Muscle of leg (tissue), 3 donors: ENCODE measurements at regions not wholly inside any gene's neighbourhood (a gene's known extent, or its start where the extent isn't known, plus 50 kb on each side); places are given as distances from the start of the nearest gene placed in this dataset.
A peak's percentile ranks its signal among the peaks of the same experiment; 100 is the strongest.

Experiments
- DNase-seq: peaks from one replicate; pipeline ENCODE4 v3.0.0; 2013
- H3K27ac ChIP-seq: one replicate; pipeline ENCODE4 v1.5.1; 2013; ENCODE audit warnings: mild to moderate bottlenecking, low read length, control low read depth
- H3K27me3 ChIP-seq: one replicate; pipeline ENCODE4 v1.6.1; 2013; ENCODE audit warnings: low read length; ENCODE audit not compliant: control insufficient read depth, insufficient read depth
- H3K36me3 ChIP-seq: one replicate; pipeline ENCODE4 v1.6.1; 2013; ENCODE audit warnings: low read length; ENCODE audit not compliant: control insufficient read depth, insufficient read depth
- H3K4me1 ChIP-seq: one replicate; pipeline ENCODE4 v1.6.1; 2013; ENCODE audit warnings: low read length; ENCODE audit not compliant: control insufficient read depth, insufficient read depth
- H3K4me3 ChIP-seq: one replicate; pipeline ENCODE4 v1.5.1; 2013; ENCODE audit warnings: low read length, control low read depth
- H3K9me3 ChIP-seq: replicated peaks from 2 replicates; pipeline ENCODE4 v1.6.1; 2013; ENCODE audit warnings: low read depth, low read length; ENCODE audit not compliant: control insufficient read depth
- WGBS: methylation state at CpG from one replicate; pipeline ENCODE4 v1.1.5; 2013; ENCODE audit warnings: missing lambda C conversion rate; ENCODE audit not compliant: insufficient coverage; 5-methylcytosine and 5-hydroxymethylcytosine counted together

DNA sequence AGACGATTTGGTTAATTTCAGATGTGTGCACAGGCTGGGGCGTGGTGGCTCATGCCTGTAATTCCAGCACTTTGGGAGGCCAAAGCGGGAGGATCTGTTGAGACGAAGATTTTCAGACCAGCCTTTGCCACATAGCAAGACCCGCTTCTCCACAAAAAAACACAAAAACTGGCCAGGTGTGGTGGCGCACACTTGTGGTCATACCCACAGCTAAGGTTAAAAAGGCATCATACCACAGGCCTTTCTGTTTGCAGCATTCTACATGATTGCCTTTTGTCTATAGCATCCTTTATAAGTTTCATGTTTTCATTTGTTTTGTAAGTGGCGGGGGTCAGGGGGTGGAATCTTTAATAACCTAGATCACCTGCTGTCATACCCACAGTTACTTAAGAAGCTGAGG is 239.9 kb upstream of the NOX3 start:
- Histone ChIP-seq H3K36me3 (no peaks in the 10 kb centered on the region), H3K27me3 (no peaks in the 10 kb centered on the region), H3K9me3 (no peaks in the 10 kb centered on the region), H3K27ac (no peak overlapping the region), H3K4me3 (no peak overlapping the region), H3K4me1 (no peaks in the 10 kb centered on the region)
- WGBS = 91% methylated on average over 6 of the region's 7 CpGs
- DNase-seq = no peak

DNA sequence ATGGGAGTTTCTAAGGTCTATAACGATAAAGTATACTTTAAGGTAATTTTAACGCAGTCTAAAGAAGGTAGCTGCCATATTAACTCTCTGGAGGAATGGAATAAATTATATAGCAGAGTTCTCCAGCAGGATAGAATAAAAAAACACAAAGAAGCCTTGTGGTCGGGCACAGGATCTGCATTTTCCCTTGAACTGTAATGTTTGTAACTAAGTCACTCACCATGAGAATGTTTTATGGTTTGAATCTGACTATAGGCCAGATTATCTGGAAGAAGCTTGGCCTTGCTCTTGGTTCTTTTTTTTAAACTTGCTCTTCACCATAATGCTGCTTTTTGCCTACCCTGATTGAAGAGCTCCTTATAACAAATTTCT is 238.8 kb upstream of the NOX3 start:
- DNase-seq = no peak
- H3K9me3 ChIP-seq = no peaks in the 10 kb centered on the region
- H3K36me3 ChIP-seq = no peaks in the 10 kb centered on the region
- no peaks in the 10 kb centered on the region for H3K4me1 ChIP-seq
- no peak overlapping the region for H3K4me3 ChIP-seq
- no peak overlapping the region for H3K27ac ChIP-seq
- WGBS = no CpG with 5 or more reads among the region's 3 CpGs
- H3K27me3 ChIP-seq = no peaks in the 10 kb centered on the region

DNA sequence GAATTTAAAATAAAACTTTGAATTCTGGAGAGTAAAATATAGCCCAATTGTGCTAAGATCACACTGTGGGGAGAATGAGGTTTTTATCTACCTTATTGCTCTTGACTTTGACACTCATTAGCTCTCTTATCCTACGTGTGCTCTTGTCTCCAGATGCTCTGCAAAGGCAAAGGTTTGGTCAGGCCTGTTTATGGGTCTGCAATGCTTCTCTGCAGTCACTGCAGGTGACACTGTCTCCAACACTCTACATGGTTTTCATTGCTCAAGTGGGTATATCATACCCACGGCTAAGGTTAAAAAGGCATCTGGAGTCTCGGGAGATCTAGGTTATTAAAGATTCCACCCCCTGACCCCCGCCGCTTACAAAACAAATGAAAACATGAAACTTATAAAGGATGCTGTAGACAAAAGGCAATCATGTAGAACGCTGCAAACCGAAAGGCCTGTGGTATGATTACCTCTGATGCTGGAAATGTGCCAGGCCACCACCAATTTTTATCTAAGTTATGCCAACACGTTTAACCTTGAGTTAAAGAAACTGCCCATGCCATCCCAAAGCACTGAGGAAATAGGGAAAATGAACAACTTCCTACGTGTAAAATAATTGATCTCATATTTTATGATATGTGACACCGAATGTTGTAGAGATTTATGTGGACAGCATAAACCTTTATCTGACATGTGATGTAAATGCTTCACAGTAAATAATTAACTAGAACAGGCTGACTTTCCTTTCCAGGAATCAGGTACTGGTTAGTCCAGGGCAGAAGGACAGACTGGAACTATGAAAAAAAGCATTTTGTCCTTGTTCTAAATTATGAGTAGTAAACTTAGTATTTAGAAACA is 238.2 kb upstream of the NOX3 start:
- no peak overlapping the region for H3K27ac ChIP-seq
- no peak overlapping the region for H3K4me3 ChIP-seq
- no peaks in the 10 kb centered on the region for H3K9me3 ChIP-seq
- WGBS = 57% methylated on average over 2 of the region's 10 CpGs
- H3K4me1 ChIP-seq = no peaks in the 10 kb centered on the region
- no peaks in the 10 kb centered on the region for H3K36me3 ChIP-seq
- no peaks in the 10 kb centered on the region for H3K27me3 ChIP-seq
- no peak for DNase-seq

DNA sequence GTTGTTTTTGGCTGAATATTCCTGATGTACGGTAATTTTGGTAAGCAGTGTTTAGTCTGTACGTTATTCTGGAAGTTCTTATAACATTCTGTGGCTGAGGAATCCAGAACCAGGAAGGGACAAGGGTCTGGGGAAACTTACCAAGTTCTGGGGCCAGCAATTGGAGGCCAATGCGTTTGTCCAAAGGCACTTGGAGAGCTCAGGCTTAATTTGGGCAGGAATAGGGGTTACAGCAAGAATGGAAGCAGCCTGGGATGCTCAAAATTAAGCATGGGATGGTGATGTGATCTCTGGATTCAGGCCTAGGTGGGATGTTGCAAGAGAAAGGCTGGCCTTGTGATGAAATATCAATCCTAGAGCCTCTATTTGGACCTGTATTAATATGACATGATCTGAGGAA is 235.2 kb upstream of the NOX3 start:
- no peak overlapping the region for H3K27ac ChIP-seq
- H3K4me3 ChIP-seq = no peak overlapping the region
- no peak for DNase-seq
- no peaks in the 10 kb centered on the region for H3K4me1 ChIP-seq
- no peaks in the 10 kb centered on the region for H3K27me3 ChIP-seq
- H3K9me3 ChIP-seq = no peaks in the 10 kb centered on the region
- no peaks in the 10 kb centered on the region for H3K36me3 ChIP-seq
- 58% methylated on average over 3 of the region's 3 CpGs for WGBS

DNA sequence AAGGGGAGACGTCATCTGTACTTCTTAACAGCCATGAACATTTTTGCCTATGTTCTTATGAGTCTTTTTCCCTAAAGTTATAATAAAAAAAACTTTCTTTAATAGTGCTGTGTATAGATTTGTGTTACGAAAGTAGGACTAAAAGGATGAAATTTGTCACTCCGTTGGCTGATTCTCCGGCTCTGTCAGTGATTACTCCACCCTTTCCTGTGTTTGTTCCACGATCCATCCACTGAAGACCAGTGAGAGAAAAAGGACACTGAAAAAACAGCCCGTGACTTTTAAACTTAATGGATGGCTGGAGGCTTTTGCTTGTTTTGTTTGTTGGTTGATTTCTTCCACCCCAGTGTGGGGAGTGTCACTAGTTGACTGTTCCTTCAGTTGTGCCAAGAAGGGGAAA is 232.0 kb upstream of the NOX3 start:
- Histone ChIP-seq H3K27me3 (no peaks in the 10 kb centered on the region), H3K4me3 (no peak overlapping the region), H3K27ac (no peak overlapping the region), H3K9me3 (no peaks in the 10 kb centered on the region), H3K4me1 (no peaks in the 10 kb centered on the region), H3K36me3 (no peaks in the 10 kb centered on the region)
- no CpG with 5 or more reads among the region's 6 CpGs for WGBS
- peak; percentile 2 for DNase-seq

DNA sequence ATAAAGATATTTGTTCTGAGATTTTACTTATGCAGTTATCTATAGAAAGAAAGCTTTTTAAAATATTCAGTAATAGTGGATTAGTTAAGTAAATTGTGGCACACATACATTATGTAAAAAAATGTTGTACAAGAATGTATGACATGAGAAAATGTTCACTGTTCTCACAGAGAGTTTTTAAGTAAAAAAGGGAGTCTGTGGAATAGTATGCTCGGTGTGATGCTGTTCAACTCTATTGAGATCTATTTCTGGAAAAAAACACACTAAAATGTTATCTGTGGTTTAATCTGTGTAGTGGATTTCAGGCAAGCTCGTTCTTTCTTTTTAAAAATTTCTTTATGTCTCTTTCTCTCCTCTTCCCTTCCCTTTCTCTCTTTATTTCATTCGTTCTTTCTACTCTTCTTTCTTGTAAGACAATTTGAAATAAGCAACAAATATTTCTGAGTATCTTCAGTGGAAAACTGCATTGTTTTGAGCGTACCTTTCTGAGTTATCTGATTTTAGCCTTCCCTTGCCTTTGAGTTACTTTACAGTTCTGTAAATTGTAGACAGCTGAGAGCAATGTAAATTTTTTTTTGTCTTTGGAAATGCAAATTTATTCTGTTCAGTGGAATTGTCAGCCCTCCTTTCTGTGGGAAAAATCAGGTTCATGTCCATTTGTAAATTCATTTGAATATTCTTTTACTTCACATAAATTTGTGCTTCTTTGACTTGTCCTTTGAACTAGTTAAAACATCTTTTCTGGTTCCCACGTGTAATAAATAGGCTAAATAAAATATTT is 229.0 kb upstream of the NOX3 start:
- Histone ChIP-seq H3K4me1 (no peaks in the 10 kb centered on the region), H3K27me3 (no peaks in the 10 kb centered on the region), H3K4me3 (no peak overlapping the region), H3K36me3 (no peaks in the 10 kb centered on the region), H3K9me3 (no peaks in the 10 kb centered on the region), H3K27ac (no peak overlapping the region)
- no peak for DNase-seq
- no CpG with 5 or more reads among the region's 5 CpGs for WGBS

DNA sequence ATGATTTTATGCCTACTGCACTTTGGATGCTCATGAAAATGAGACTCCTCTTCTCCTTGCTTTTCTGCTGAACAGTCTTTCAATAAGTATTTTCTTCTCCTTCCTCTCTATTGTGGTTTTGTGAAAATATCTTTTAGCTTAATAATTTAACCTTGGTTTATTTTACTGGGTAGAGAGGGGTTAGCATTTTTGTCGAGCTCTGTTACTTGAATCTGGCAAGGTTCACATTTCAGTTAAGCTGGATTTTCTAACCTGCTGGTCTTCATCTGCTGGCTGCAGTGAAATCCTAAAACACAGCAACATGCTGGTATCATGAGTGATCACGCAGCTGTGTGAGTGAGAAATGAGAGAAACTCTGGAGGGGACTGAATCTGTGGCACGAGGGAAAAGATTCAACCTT is 222.7 kb upstream of the NOX3 start:
- H3K36me3 ChIP-seq = no peaks in the 10 kb centered on the region
- no peaks in the 10 kb centered on the region for H3K4me1 ChIP-seq
- H3K27ac ChIP-seq = no peak overlapping the region
- no peak overlapping the region for H3K4me3 ChIP-seq
- no peaks in the 10 kb centered on the region for H3K9me3 ChIP-seq
- H3K27me3 ChIP-seq = no peaks in the 10 kb centered on the region
- 36% methylated on average over 1 of the region's 3 CpGs for WGBS
- no peak for DNase-seq

DNA sequence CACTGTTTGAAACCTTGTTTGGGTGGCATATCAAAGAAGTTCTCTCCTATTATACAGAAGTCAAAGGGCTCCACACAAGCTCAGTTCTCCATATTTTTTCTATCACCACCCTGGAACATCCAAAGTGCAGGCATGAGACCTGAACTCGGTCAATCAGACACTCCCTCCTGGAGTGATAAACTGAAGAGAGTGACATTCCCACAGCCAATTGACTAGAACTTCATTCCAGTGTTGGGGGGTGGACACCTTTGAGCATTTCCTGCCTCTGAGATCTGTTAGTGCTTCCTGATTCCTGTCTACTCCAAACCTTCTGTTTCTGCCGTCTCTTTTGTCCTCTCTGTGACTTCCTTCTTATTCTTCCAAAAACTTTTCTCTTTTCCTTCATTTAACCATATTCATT is 220.7 kb upstream of the NOX3 start:
- Histone ChIP-seq H3K4me3 (no peak overlapping the region), H3K4me1 (no peaks in the 10 kb centered on the region), H3K27me3 (no peaks in the 10 kb centered on the region), H3K27ac (no peak overlapping the region), H3K36me3 (no peaks in the 10 kb centered on the region), H3K9me3 (no peaks in the 10 kb centered on the region)
- WGBS = 64% methylated on average over 1 of the region's 2 CpGs
- DNase-seq = no peak

DNA sequence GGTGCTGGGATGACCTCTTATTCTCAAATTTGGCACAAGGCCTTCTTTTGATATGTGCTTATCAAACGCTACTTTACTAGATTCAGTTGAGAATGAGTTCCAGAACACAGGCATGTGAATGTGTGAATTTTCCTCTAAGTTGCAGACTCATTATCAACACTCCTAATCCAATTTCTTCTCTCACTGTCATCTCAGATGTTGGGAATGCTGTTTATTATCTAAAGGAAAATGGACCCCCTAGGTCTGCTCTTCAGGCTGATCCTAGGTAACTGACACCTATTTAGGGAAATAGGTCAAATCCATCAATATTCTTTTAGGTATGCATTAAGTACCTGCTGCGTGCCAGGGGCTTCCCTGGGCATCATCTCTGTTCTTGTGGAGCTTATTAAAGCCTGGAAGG is 215.0 kb upstream of the NOX3 start:
- DNase-seq = no peak
- H3K4me3 ChIP-seq = no peak overlapping the region
- WGBS = no CpG with 5 or more reads among the region's 2 CpGs
- H3K27ac ChIP-seq = no peak overlapping the region
- no peaks in the 10 kb centered on the region for H3K36me3 ChIP-seq
- no peaks in the 10 kb centered on the region for H3K9me3 ChIP-seq
- H3K4me1 ChIP-seq = no peaks in the 10 kb centered on the region
- no peaks in the 10 kb centered on the region for H3K27me3 ChIP-seq

DNA sequence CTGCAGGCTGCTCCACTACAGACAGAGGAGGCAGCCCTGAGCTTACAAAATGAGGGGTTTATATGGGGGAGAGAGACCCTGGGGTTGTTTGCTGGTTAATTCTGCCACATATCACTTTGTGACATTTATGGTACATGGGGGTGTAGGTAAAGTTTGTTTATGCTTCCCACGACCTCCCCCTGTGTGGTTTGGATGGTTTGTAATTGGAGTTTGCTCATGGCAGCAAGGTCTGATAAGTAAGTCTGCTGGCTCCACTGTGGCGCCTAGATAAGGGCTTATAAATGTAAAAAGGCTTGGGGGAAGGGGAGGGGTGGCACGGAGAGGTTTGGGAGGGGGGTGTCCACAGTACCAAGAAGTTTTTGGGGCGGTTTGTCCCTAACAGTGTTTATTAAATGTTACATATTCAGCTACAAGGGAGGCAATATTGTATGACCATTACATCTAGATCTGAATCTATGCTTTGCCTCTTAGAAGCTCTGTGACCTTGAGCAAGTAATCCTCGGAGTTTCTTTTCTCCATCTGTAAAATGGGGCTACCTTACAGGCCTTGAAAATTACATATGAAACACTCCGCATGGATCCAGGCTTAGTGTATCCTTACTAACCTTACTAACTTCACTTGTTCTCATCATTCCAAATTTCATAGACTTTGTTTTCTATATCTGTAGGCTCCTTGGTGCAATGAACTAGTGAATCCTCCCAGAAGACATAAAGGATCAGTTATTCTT is 204.8 kb upstream of the NOX3 start:
- WGBS = 45% methylated on average over 2 of the region's 6 CpGs
- DNase-seq = no peak
- Histone ChIP-seq H3K36me3 (no peaks in the 10 kb centered on the region), H3K4me3 (no peak overlapping the region), H3K4me1 (no peaks in the 10 kb centered on the region), H3K27me3 (no peaks in the 10 kb centered on the region), H3K9me3 (no peaks in the 10 kb centered on the region), H3K27ac (no peak overlapping the region)
